ENCODE measurements at regions not wholly inside any gene's neighbourhood (a gene's known extent, or its start where the extent isn't known, plus 50 kb on each side); places are given as distances from the start of the nearest gene placed in this dataset.

DNA sequence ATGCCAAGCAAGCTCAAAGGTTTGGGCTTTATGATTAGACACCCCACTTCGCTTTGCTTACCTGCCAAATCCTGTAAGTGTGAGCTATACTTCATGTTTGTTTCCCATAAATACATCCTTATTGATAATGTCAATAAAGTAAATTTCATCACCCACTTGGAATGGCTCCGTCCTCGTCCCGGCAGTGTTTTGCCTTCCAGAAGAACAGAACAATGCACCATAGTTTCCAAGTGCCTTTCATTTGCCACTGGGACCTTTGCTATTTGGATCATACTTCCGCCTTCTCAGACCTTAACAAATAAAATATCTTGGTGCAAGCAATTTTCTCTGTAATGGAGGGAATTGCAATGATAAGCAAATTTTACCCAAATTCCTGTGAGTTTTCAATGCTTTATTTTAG is 229.3 kb downstream of the PIK3R1 start:
- TF ChIP-seq CTCF (IDR thresholded peaks at IDR 0.05) (no peak), POLR2A (IDR thresholded peaks at IDR 0.05) (no peak)

Data from lower leg skin (tissue), 3 donors.